NT2/D1 (cell line): ENCODE measurements at regions not wholly inside any gene's neighbourhood (a gene's known extent, or its start where the extent isn't known, plus 50 kb on each side); places are given as distances from the start of the nearest gene placed in this dataset.

Experiments used
- DNase-seq: peaks from one replicate; pipeline ENCODE4 v3.0.0-alpha.2; 2011; ENCODE audit warnings: low read depth, low spot score
- H3K27me3 ChIP-seq: 2 replicates; pipeline ENCODE4 v1.6.0; 2011; ENCODE audit warnings: mild to moderate bottlenecking; ENCODE audit not compliant: insufficient read length, insufficient read depth
- H3K36me3 ChIP-seq: 2 replicates; pipeline ENCODE4 v1.6.1; 2011; ENCODE audit warnings: mild to moderate bottlenecking, low read length, mixed read lengths; ENCODE audit not compliant: insufficient read depth, insufficient read length
- H3K4me1 ChIP-seq: 2 replicates; pipeline ENCODE4 v1.5.1; 2011; ENCODE audit not compliant: insufficient read depth, insufficient read length
- H3K4me3 ChIP-seq: 2 replicates; pipeline ENCODE4 v1.5.1; 2011; ENCODE audit warnings: low read depth; ENCODE audit not compliant: insufficient read length
- H3K9ac ChIP-seq: 2 replicates; pipeline ENCODE4 v1.6.0; 2011; ENCODE audit warnings: low read depth; ENCODE audit not compliant: insufficient read length
- H3K9me3 ChIP-seq: 2 replicates; pipeline ENCODE4 v1.5.1; 2011; ENCODE audit warnings: mild to moderate bottlenecking, low read length; ENCODE audit not compliant: insufficient read depth
- SUZ12 ChIP-seq: IDR thresholded peaks from 2 replicates; pipeline ENCODE4 v1.6.1; 2011; ENCODE audit not compliant: insufficient read length, insufficient read depth; ENCODE audit errors: extremely low read depth
- YY1 ChIP-seq: IDR thresholded peaks from 2 replicates; pipeline ENCODE4 v1.6.1; 2011; ENCODE audit not compliant: insufficient read length, insufficient read depth
- ZNF274 ChIP-seq: IDR thresholded peaks from 2 replicates; pipeline ENCODE4 v1.6.1; 2011; ENCODE audit warnings: mild to moderate bottlenecking, low read depth, low read length

GRCh38 chr16:13553453-13553985 lies 366.4 kb upstream of the ERCC4 start:
- Histone ChIP-seq H3K9ac (no peak overlapping the region), H3K36me3 (no peaks in the 10 kb centered on the region), H3K4me1 (peaks cover 4% of the 10 kb centered on the region), H3K4me3 (no peak overlapping the region), H3K27me3 (no peaks in the 10 kb centered on the region), H3K9me3 (no peaks in the 10 kb centered on the region)
- DNase-seq, result no peak
- TF ChIP-seq YY1 (no peak), ZNF274 (no peak), SUZ12 (no peak)

GRCh38 chr16:13554005-13554404 lies 365.9 kb upstream of the ERCC4 start:
- Histone ChIP-seq H3K9ac (no peak overlapping the region), H3K36me3 (no peaks in the 10 kb centered on the region), H3K4me1 (peaks cover 4% of the 10 kb centered on the region), H3K9me3 (no peaks in the 10 kb centered on the region), H3K4me3 (no peak overlapping the region), H3K27me3 (no peaks in the 10 kb centered on the region)
- TF ChIP-seq ZNF274, result no peak
- no peak for TF ChIP-seq YY1
- TF ChIP-seq SUZ12, result no peak
- no peak for DNase-seq

GRCh38 chr16:13554643-13555042 lies 365.3 kb upstream of the ERCC4 start:
- Histone ChIP-seq H3K4me3 (no peak overlapping the region), H3K27me3 (no peaks in the 10 kb centered on the region), H3K36me3 (no peaks in the 10 kb centered on the region), H3K4me1 (peaks cover 4% of the 10 kb centered on the region), H3K9ac (no peak overlapping the region), H3K9me3 (no peaks in the 10 kb centered on the region)
- TF ChIP-seq ZNF274 (no peak), YY1 (no peak), SUZ12 (no peak)
- no peak for DNase-seq

GRCh38 chr16:13557418-13557817 lies 362.5 kb upstream of the ERCC4 start:
- H3K4me1 ChIP-seq, result peaks cover under 1% of the 10 kb centered on the region
- H3K4me3 ChIP-seq, result no peak overlapping the region
- TF ChIP-seq YY1 (no peak), SUZ12 (no peak), ZNF274 (no peak)
- peaks cover 6% of the 10 kb centered on the region; the same call in 1 of the 2 replicates for H3K9me3 ChIP-seq
- no peak for DNase-seq
- H3K27me3 ChIP-seq, result no peaks in the 10 kb centered on the region
- no peaks in the 10 kb centered on the region for H3K36me3 ChIP-seq
- no peak overlapping the region for H3K9ac ChIP-seq

GRCh38 chr16:13558752-13559151 lies 361.2 kb upstream of the ERCC4 start:
- H3K4me1 ChIP-seq, result no peaks in the 10 kb centered on the region
- TF ChIP-seq ZNF274 (no peak), SUZ12 (no peak), YY1 (no peak)
- peaks cover 6% of the 10 kb centered on the region; the same call in 1 of the 2 replicates for H3K9me3 ChIP-seq
- no peaks in the 10 kb centered on the region for H3K36me3 ChIP-seq
- no peak overlapping the region for H3K4me3 ChIP-seq
- no peaks in the 10 kb centered on the region for H3K27me3 ChIP-seq
- no peak overlapping the region for H3K9ac ChIP-seq
- no peak for DNase-seq

- Histone ChIP-seq H3K4me1 (no peaks in the 10 kb centered on the region), H3K4me3 (no peak overlapping the region), H3K36me3 (no peaks in the 10 kb centered on the region), H3K9ac (no peak overlapping the region), H3K27me3 (no peaks in the 10 kb centered on the region), H3K9me3 (peaks cover 6% of the 10 kb centered on the region; the same call in 1 of the 2 replicates)
- TF ChIP-seq SUZ12 (no peak), YY1 (no peak), ZNF274 (no peak)
- DNase-seq, result no peak
Measured at GRCh38 chr16:13559624-13560023, 360.3 kb upstream of the ERCC4 start.

GRCh38 chr16:13560151-13560550 lies 359.8 kb upstream of the ERCC4 start:
- no peaks in the 10 kb centered on the region for H3K36me3 ChIP-seq
- DNase-seq, result no peak
- no peaks in the 10 kb centered on the region for H3K27me3 ChIP-seq
- no peaks in the 10 kb centered on the region for H3K4me1 ChIP-seq
- H3K4me3 ChIP-seq, result no peak overlapping the region
- no peak overlapping the region for H3K9ac ChIP-seq
- H3K9me3 ChIP-seq, result peaks cover 6% of the 10 kb centered on the region; the same call in 1 of the 2 replicates
- no peak for TF ChIP-seq SUZ12
- TF ChIP-seq ZNF274, result no peak
- no peak for TF ChIP-seq YY1
